Thoracic aorta (tissue), 2 donors: ENCODE measurements at regions not wholly inside any gene's neighbourhood (a gene's known extent, or its start where the extent isn't known, plus 50 kb on each side); places are given as distances from the start of the nearest gene placed in this dataset.

Experiments used
- ATAC-seq: fragments of 150-250 bp; one replicate; pipeline ENCODE4 v1.8.0; 2017; ENCODE audit warnings: low read depth; ENCODE audit not compliant: insufficient number of reproducible peaks, low FRiP score
- DNase-seq: peaks from one replicate; pipeline ENCODE4 v3.0.0-alpha.2; 2020; ENCODE audit warnings: low spot score
- H3K27ac ChIP-seq, 2 donors: fragments of 200-600 bp; sonication (generic); 1 replicate in 1 of 2; 2 replicates in 1 of 2; pipeline ENCODE4 v1.5.1; 2016; ENCODE audit warnings: mild to moderate bottlenecking in 2 of 2, moderate library complexity in 2 of 2
- H3K27me3 ChIP-seq: fragments of 200-600 bp; sonication (generic); replicated peaks from 2 replicates; pipeline ENCODE4 v1.6.0; 2016; ENCODE audit warnings: mild to moderate bottlenecking; ENCODE audit not compliant: insufficient read depth
- H3K36me3 ChIP-seq: fragments of 200-600 bp; sonication (generic); one replicate; pipeline ENCODE4 v1.5.1; 2016
- H3K4me1 ChIP-seq, 2 donors: fragments of 200-600 bp; sonication (generic); 1 replicate in 1 of 2; 2 replicates in 1 of 2; pipeline versions ENCODE4 v1.5.1 to v1.6.0; 2016; ENCODE audit warnings: low read depth in 2 of 2, mild to moderate bottlenecking in 1 of 2; ENCODE audit not compliant: control insufficient read depth in 1 of 2
- H3K4me3 ChIP-seq: fragments of 200-600 bp; sonication (generic); 2 replicates; pipeline ENCODE4 v1.5.1; 2016; ENCODE audit warnings: mild to moderate bottlenecking
- H3K9me3 ChIP-seq: fragments of 200-600 bp; sonication (generic); 2 replicates; pipeline ENCODE4 v1.5.1; 2016
- CTCF ChIP-seq: fragments of 200-600 bp; sonication (generic); IDR thresholded peaks from one replicate; pipeline ENCODE4 v1.5.1; 2019; ENCODE audit warnings: antibody characterized with exemption

- Histone ChIP-seq H3K4me3 (no peak overlapping the region), H3K9me3 (no peaks in the 10 kb centered on the region), H3K4me1 (no peaks in the 10 kb centered on the region), H3K27me3 (no peaks in the 10 kb centered on the region), H3K27ac (no peak overlapping the region), H3K36me3 (no peaks in the 10 kb centered on the region)
- DNase-seq (no peak), ATAC-seq (no peak)
- TF ChIP-seq CTCF, result no peak
Observed at GRCh38 chr2:208570851-208571763, 164.5 kb downstream of the PTH2R start.

- Histone ChIP-seq H3K4me1 (no peaks in the 10 kb centered on the region), H3K27me3 (no peaks in the 10 kb centered on the region), H3K36me3 (no peaks in the 10 kb centered on the region), H3K4me3 (no peak overlapping the region), H3K9me3 (no peaks in the 10 kb centered on the region), H3K27ac (no peak overlapping the region)
- TF ChIP-seq CTCF, result no peak
- DNase-seq (no peak), ATAC-seq (no peak)
Observed at GRCh38 chr2:208571764-208572131, 165.2 kb downstream of the PTH2R start.

GRCh38 chr2:208573569-208573968 lies 167.0 kb downstream of the PTH2R start:
- no peak overlapping the region for H3K4me3 ChIP-seq
- no peaks in the 10 kb centered on the region for H3K9me3 ChIP-seq
- ATAC-seq, result no peak
- no peaks in the 10 kb centered on the region for H3K27me3 ChIP-seq
- DNase-seq, result no peak
- TF ChIP-seq CTCF, result no peak
- H3K4me1 ChIP-seq, result no peaks in the 10 kb centered on the region
- H3K27ac ChIP-seq, result no peak overlapping the region
- no peaks in the 10 kb centered on the region for H3K36me3 ChIP-seq

- no peaks in the 10 kb centered on the region for H3K36me3 ChIP-seq
- H3K27ac ChIP-seq, result no peak overlapping the region
- ATAC-seq, result no peak
- DNase-seq, result no peak
- no peak for TF ChIP-seq CTCF
- H3K27me3 ChIP-seq, result no peaks in the 10 kb centered on the region
- no peaks in the 10 kb centered on the region for H3K4me1 ChIP-seq
- no peak overlapping the region for H3K4me3 ChIP-seq
- no peaks in the 10 kb centered on the region for H3K9me3 ChIP-seq
Observed at GRCh38 chr2:208579678-208580077, 173.1 kb downstream of the PTH2R start.

GRCh38 chr2:208584378-208584985 lies 177.9 kb downstream of the PTH2R start:
- no peaks in the 10 kb centered on the region for H3K27me3 ChIP-seq
- DNase-seq (no peak), ATAC-seq (no peak)
- no peak overlapping the region for H3K4me3 ChIP-seq
- no peaks in the 10 kb centered on the region for H3K4me1 ChIP-seq
- no peaks in the 10 kb centered on the region for H3K9me3 ChIP-seq
- H3K36me3 ChIP-seq, result no peaks in the 10 kb centered on the region
- no peak for TF ChIP-seq CTCF
- H3K27ac ChIP-seq, result no peak overlapping the region
